GM19025 (cell line): ENCODE measurements at regions not wholly inside any gene's neighbourhood (a gene's known extent, or its start where the extent isn't known, plus 50 kb on each side); places are given as distances from the start of the nearest gene placed in this dataset.

Experiments used
- ATAC-seq: cut with Tn5 transposase; IDR thresholded peaks from one replicate; pipeline ENCODE4 v1.9.1; 2021; ENCODE audit warnings: mild to moderate bottlenecking, low read depth, moderate library complexity; ENCODE audit not compliant: unreplicated experiment

DNA sequence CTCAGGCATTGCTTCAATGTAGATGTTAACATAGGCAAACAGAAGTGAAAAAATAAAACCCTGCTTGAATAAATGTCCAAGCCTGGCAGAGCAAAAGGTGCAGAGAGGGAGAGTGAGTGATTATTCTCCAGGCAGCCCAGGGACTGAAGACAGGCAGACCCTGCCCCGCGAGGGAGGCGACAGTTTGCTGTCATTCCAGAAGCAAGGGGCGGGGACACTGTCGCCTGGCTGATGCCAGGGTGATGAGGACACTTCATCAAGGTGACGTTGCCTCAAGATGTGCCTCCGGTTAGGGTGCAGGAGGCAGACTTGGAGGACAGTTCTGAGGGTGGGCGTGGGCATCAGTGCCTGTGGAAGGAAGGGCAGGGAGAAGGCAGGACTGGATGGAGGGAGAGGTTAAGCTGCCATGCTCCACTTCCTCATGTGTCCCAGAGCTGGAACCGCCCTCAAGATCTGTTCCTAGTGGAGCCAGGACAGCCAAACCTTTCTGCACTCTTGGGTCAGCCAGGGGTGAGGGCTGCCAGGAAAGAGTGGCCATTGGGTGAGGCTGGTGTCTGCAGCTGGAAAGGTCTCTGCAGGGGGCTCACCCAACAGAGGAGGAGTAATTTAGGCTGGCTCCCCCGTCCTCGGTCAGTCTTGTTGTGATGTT lies 560.5 kb upstream of the MKI67 start:
- ATAC-seq, result no peak

DNA sequence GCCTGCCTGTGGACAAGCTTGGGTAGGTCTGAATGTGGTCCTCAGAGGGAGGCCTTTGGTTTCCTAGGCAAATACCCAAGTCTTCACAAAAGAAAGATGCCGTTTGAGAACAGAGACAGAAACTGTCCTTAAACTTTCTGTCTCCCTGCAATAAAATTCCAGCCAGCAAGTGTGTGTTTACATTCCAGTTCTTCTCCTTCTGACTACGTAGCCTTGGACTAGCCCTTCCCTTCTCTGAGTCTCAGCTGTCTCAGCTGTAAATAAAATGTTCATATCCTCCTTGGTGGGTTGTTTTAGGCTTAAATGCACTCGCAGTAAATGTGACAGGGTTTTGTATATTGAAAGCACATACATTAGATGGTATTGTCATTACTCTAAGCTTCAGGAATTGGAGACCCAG lies 561.2 kb upstream of the MKI67 start:
- no peak for ATAC-seq

DNA sequence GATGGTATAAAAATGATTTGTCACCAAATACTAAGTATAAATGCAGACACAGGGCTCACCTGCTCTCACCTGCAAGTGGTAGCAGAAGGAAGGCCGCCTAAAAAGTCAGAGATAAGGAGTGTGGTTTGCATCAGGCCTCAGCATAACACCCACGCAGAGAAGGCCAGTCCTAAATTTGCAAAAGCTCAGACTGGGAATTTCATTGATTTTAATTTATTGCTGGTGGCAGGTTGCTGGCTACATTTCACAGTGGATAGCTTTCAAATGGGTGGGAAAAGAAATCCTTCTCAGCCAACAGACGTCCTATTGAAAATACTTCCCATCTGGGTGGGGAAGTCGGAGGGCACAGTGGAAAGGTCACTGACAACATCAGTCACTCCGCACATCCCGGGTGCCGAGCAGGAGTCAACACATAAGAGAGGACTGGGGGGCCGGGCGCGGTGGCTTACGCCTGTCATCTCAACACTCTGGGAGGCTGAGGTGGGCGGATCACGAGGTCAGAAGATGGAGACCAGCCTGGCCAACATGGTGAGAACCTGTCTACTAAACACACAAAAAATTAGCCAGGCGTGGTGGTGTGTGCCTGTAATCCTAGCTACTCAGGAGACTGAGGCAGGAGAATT lies 561.8 kb upstream of the MKI67 start:
- ATAC-seq, result no peak

DNA sequence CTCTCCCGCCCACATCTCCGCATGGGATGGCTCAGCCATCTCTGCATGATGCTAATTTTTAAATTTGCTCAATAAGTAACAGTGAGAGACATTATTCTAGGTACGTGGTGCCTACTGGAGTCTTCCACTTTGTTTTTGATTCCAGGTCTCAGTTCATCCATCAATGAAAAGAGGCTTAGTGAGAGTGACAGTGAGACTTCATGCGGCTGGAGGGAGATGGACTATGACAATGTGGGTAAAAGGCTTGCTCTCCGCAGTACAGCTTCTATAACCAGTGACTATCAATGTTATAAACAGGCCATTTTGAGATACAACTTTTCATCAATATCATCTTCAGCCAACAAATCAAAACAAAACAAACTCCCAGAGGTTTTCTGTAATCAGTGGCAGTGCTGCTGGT lies 563.4 kb upstream of the MKI67 start:
- no peak for ATAC-seq

GRCh38 chr10:128693493-128694131 lies 567.4 kb upstream of the MKI67 start:
- ATAC-seq, result no peak

- ATAC-seq, result no peak
Observed at GRCh38 chr10:128694168-128694850, 568.1 kb upstream of the MKI67 start.

DNA sequence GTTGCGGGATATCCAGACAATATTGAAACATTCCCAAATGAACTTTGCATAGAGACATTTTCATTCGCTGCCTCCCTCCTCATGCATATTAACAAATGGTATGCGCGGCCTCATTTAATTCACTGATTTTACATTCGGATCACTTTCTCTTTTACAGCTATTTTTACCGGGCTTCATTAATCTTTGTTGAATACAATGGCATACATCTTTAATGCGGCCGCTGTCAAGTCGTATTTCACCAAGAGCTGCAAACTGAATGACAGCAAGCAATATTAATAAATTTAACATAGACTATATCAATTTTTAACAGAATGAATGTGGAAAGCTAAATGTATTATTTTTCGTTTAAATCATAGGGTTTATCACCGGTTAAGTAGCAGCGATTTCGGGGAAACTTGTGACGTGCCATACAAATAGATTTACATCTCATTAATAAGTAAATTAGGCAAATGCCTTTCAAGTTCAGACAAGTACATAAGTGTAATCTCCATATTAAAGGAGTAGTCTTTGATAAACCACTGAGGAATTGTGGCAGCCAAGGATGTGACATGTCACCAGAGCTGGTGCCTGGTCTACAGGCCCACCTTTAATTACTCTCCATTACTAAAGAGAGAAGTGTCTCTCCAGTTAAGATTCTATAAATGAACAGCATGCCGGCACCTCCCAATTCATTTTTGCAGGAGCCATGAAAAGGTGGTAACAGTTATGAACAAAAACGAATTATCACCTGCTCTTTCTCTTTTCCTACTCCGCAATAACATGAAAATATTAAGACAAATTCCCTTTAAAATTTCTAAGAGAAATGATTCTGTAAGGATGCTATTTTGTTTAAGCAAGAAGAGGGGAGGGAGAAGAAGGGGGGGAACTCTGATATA lies 568.9 kb upstream of the MKI67 start:
- ATAC-seq, result no peak

- ATAC-seq, result no peak
Observed at GRCh38 chr10:128695931-128696330, 569.7 kb upstream of the MKI67 start.

- no peak for ATAC-seq
Observed at GRCh38 chr10:128697437-128697836, 571.2 kb upstream of the MKI67 start.

DNA sequence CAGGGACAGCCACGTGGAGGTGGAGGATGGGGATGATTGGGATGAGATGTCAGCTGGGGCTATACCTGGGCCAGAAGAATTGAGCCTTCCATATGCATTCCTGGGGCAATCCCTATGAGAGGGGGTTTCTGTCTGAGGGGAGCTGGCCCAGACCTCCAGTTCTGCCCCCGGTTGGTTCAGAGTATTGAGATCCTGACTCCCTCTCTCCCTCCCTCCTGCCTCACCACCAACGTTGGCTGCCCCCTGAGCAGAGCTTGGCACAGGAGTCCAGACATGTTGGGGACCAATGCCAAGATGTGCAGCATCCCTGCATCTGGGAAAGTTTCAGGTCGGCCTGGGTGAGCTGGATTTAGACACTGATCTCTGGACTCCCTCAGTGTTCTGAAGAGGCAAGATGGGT lies 575.2 kb upstream of the MKI67 start:
- no peak for ATAC-seq

- no peak for ATAC-seq
Observed at GRCh38 chr10:128701837-128702236, 575.6 kb upstream of the MKI67 start.

DNA sequence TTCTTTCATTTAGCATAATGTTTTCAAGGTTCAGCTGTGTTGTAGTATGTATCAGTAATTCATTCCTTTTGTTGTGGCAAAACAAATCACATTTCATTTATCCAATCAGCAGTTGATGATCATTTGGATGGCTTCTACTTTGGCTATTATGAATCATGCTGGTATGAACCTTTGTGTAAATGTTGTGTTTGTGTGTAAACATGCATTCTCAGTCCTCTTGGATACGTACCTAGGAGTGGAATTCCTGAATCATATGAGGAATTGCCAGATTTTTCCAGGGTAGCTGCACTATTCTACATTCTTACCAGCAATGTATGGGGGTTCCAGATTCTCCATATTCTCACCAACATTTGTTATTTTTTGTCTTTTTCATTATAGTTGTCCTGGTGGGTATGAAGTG lies 578.5 kb upstream of the MKI67 start:
- no peak for ATAC-seq

DNA sequence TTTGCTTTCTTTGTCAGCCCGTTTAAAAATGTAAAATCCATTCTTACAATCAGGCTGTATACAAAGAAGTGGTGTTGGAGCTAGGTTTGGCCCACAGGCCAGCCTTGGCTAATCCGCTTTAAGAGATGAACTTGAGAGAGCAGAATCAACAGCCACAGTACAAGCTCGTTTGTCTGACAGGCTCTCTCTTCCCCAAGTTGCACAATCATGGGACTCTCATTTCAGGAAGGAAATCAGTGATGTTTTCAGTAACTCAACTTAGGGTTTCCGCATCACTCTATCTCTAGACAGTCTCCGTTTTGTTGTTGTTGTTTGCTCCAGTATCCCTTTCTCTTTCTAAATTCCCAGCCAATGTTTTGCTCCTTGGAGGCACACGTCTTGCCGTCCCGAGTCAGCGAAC lies 582.0 kb upstream of the MKI67 start:
- ATAC-seq, result no peak

DNA sequence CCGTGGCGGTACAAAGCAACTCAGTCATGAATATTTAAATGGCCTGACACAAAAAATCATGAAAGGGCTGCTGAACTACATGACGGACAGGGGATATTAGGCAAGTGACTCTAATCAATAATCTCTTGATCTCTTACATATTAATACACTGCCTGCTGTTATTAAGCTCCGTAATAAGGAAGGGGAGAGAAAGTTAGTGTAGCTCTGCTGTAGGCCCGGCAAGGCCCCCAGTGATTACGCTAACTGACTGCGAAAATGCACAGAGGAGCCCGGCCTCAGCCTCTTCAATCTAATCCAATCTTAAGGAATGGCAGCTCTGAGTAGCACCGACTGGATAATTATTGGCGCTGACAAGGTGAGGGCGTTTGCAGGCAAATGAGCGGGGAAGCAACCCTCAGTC lies 583.5 kb upstream of the MKI67 start:
- ATAC-seq, result no peak

DNA sequence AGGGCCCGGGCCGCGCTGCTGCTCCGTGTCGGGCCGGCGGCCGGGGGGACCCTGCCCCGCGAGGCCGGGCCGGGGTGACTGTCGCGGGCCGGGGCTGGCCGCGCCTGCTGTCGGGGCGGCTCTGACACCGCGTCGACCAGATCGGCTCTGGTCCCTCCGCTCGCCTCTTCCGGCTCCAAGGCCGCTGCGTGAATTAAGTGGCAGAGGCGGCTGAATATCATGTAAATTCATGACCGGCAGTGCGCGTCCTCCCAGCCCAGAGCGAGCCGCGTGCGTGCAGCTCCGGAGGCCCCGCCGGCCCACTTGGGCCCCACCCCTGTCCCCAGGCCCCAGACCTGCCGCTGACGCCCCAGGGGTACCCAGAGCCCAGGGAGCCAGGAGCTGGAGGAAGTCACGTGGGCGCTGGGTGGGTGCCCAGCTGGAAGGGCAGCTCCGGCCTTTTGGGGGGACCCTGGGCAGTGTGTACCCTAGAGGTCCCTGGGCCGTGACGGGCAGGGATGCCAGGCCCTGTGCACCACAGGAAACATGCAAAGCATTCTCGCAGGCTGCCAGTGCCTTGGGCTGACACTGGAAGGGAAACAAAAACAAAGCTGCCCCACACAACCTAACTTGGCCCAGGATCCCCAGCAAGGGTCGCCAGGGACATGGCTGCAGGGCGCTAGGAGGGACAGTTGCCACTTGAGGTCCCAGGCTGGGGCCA lies 584.0 kb upstream of the MKI67 start:
- ATAC-seq, result no peak

GRCh38 chr10:128710798-128711183 lies 584.6 kb upstream of the MKI67 start:
- ATAC-seq, result no peak

GRCh38 chr10:128711806-128712205 lies 585.6 kb upstream of the MKI67 start:
- no peak for ATAC-seq

- no peak for ATAC-seq
Observed at GRCh38 chr10:128712661-128713400, 586.6 kb upstream of the MKI67 start.

DNA sequence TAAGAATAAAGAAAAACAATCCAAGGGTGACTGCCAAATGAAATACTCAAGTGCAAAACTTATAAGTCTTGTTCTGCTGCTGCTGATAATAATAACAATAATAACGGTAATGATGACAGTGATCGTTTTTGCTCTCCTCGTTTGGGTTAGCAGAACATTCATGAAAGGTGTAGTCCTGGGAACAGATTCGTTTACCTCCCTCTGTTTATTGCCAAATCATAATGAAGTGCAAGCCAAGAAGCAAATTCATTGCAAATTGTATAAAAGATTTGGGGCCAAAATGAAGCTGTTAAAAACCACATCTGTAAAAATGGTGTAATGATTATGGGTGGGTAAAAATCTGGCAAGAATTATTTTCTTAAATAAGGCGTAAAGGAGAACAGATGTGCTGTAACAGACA lies 587.2 kb upstream of the MKI67 start:
- ATAC-seq, result no peak
